ENCODE measurements at regions not wholly inside any gene's neighbourhood (a gene's known extent, or its start where the extent isn't known, plus 50 kb on each side); places are given as distances from the start of the nearest gene placed in this dataset.

- H3K36me3 ChIP-seq (ENCODE audit: low read depth): no peaks in the 10 kb centered on the region
- ChIA-PET CTCF (no interaction called here), POLR2A (ENCODE audit: unreplicated experiment) (no interaction called here)
- no peak for DNase-seq
- H3K4me2 ChIP-seq: no peak overlapping the region
- H3K4me3 ChIP-seq: no peak overlapping the region
- intact Hi-C loops (cut with micrococcal nuclease; ENCODE audit: unreplicated experiment): loop anchor here (5.0 kb wide), 1 partner anchor 164 kb away; no protein-coding TSS in a partner anchor
- TF ChIP-seq EZH2 (IDR thresholded peaks at IDR 0.05; ENCODE audit: low read depth) (no peak), CTCF (conservative IDR thresholded peaks at IDR 0.05) (no peak)
- no peaks in the 10 kb centered on the region for H3K79me2 ChIP-seq (ENCODE audit: low read depth)
- H4K20me1 ChIP-seq (ENCODE audit: insufficient read depth): no peaks in the 10 kb centered on the region
- no peaks in the 10 kb centered on the region for H3K27me3 ChIP-seq (ENCODE audit: insufficient read depth, low read depth)
- no peaks in the 10 kb centered on the region for H3K9me3 ChIP-seq (ENCODE audit: insufficient read depth, low read depth)
- no peaks in the 10 kb centered on the region; the same call in 1 of the 2 replicates for H3K9me2 ChIP-seq (ENCODE audit: insufficient read depth)
- no TSS peak for BruUV-seq (replicated peaks)
- no peak overlapping the region for H3K27ac ChIP-seq
- no peak overlapping the region for H2AFZ ChIP-seq
- H3F3A ChIP-seq (ENCODE audit: insufficient read depth, low read depth): no peaks in the 10 kb centered on the region
- no peaks in the 10 kb centered on the region for H3K4me1 ChIP-seq (replicated peaks; ENCODE audit: insufficient read depth)
Observed at GRCh38 chr1:106121728-106122127, 934.7 kb upstream of the PRMT6 start.

- intact Hi-C loops (cut with micrococcal nuclease; ENCODE audit: unreplicated experiment): no loop called here
- H3K4me3 ChIP-seq: no peak overlapping the region
- H3K79me2 ChIP-seq (ENCODE audit: low read depth): no peaks in the 10 kb centered on the region
- BruUV-seq (replicated peaks): no TSS peak
- H3F3A ChIP-seq (ENCODE audit: insufficient read depth, low read depth): no peaks in the 10 kb centered on the region
- H3K36me3 ChIP-seq (ENCODE audit: low read depth): no peaks in the 10 kb centered on the region
- no peaks in the 10 kb centered on the region for H3K27me3 ChIP-seq (ENCODE audit: insufficient read depth, low read depth)
- no peaks in the 10 kb centered on the region for H4K20me1 ChIP-seq (ENCODE audit: insufficient read depth)
- TF ChIP-seq CTCF (conservative IDR thresholded peaks at IDR 0.05): no peak
- TF ChIP-seq EZH2 (IDR thresholded peaks at IDR 0.05; ENCODE audit: low read depth): no peak
- no peaks in the 10 kb centered on the region for H3K9me3 ChIP-seq (ENCODE audit: insufficient read depth, low read depth)
- peak overlapping the region; percentile 23; the same call in 1 of the 2 replicates for H2AFZ ChIP-seq
- 0 out of 2 replicates have a peak, but pooled peaks cover 6% of the 10 kb centered on the region for H3K9me2 ChIP-seq (ENCODE audit: insufficient read depth)
- H3K27ac ChIP-seq: no peak overlapping the region
- no peaks in the 10 kb centered on the region for H3K4me1 ChIP-seq (replicated peaks; ENCODE audit: insufficient read depth)
- no peak overlapping the region for H3K4me2 ChIP-seq
- CTCF ChIA-PET: no interaction called here
- POLR2A ChIA-PET (ENCODE audit: unreplicated experiment): no interaction called here
- no peak for DNase-seq
Observed at GRCh38 chr1:106134561-106134960, 921.9 kb upstream of the PRMT6 start.

- no peaks in the 10 kb centered on the region for H3K36me3 ChIP-seq (ENCODE audit: low read depth)
- H3K27ac ChIP-seq: no peak overlapping the region
- no peaks in the 10 kb centered on the region for H3K9me3 ChIP-seq (ENCODE audit: insufficient read depth, low read depth)
- intact Hi-C loops (cut with micrococcal nuclease; ENCODE audit: unreplicated experiment): no loop called here
- H3K9me2 ChIP-seq (ENCODE audit: insufficient read depth): no peaks in the 10 kb centered on the region
- H3F3A ChIP-seq (ENCODE audit: insufficient read depth, low read depth): no peaks in the 10 kb centered on the region; the same call in 1 of the 2 replicates
- H3K4me2 ChIP-seq: no peak overlapping the region
- H3K4me3 ChIP-seq: no peak overlapping the region
- no peaks in the 10 kb centered on the region for H3K27me3 ChIP-seq (ENCODE audit: insufficient read depth, low read depth)
- H3K4me1 ChIP-seq (replicated peaks; ENCODE audit: insufficient read depth): no peaks in the 10 kb centered on the region
- no peak for DNase-seq
- BruUV-seq (replicated peaks): no TSS peak
- H3K79me2 ChIP-seq (ENCODE audit: low read depth): no peaks in the 10 kb centered on the region
- CTCF ChIA-PET: no interaction called here
- no peak overlapping the region for H2AFZ ChIP-seq
- no peaks in the 10 kb centered on the region for H4K20me1 ChIP-seq (ENCODE audit: insufficient read depth)
- TF ChIP-seq CTCF (conservative IDR thresholded peaks at IDR 0.05) (no peak), EZH2 (IDR thresholded peaks at IDR 0.05; ENCODE audit: low read depth) (no peak)
- POLR2A ChIA-PET (ENCODE audit: unreplicated experiment): no interaction called here
Observed at GRCh38 chr1:106173101-106173500, 883.4 kb upstream of the PRMT6 start.

Measured in PC-9 (cell line).